Mucosa of descending colon (tissue), 3 donors: ENCODE measurements at regions not wholly inside any gene's neighbourhood (a gene's known extent, or its start where the extent isn't known, plus 50 kb on each side); places are given as distances from the start of the nearest gene placed in this dataset.

Source experiments
- ATAC-seq: fragments of 200-7000 bp; cut with Tn5 transposase; one replicate; pipeline ENCODE4 v1.9.1; 2020; ENCODE audit warnings: mild to moderate bottlenecking, moderate library complexity
- DNase-seq, 3 donors: peaks; one replicate each; pipeline ENCODE4 v3.0.0-alpha.2; 2020
- H3K36me3 ChIP-seq: fragments of 200-600 bp; one replicate; pipeline ENCODE4 v1.8.0; 2021; ENCODE audit warnings: low read depth, mild to moderate bottlenecking
- H3K4me1 ChIP-seq: fragments of 200-600 bp; one replicate; pipeline ENCODE4 v1.8.0; 2021; ENCODE audit warnings: low read depth, mild to moderate bottlenecking
- H3K4me3 ChIP-seq: fragments of 200-600 bp; one replicate; pipeline ENCODE4 v1.8.0; 2021; ENCODE audit warnings: mild to moderate bottlenecking
- H3K9me3 ChIP-seq: fragments of 200-600 bp; one replicate; pipeline ENCODE4 v1.8.0; 2021; ENCODE audit warnings: mild to moderate bottlenecking
- intact Hi-C, 2 donors: fragments of 100-400 bp; cut with DNase I in 1 of 2; cut with micrococcal nuclease in 1 of 2; formaldehyde crosslinking; loops; one replicate each; pipeline versions ENCODE4 v1.11.0 to v1.11.1; 2022; cut with DNase I, micrococcal nuclease
- TF ChIP-seq, protein P1 (sequence below): fragments of 200-600 bp; IDR thresholded peaks from one replicate; pipeline ENCODE4 v1.8.0; 2022; ENCODE audit warnings: antibody characterized with exemption, mild to moderate bottlenecking
- donor health status: DM: no; HTN: no; CAD: no; lungs with moderate emphysema.
- donor health status: DM: no; HTN: no; CAD: no.
- donor health status: DM: no; HTN: yes; CAD: no.

DNA sequence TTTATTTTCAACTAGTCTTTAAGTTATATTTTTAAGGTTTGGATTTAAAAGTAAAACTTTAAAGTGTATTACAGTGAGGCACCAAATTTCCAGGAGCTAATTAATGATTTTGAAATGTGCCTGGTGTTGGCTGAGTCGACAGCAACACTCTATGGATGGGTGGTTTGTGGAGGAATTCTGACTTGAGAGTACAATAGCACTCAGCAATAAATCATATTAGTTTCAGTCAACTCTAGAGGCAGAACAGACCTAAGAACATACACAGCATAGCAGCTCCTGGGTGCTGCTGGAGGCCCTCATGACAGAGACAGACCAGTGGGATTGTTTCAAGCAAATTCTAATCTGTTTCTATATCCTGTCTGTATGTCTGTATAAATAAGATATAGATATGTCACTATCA is 673.4 kb downstream of the TRIML1 start:
- Histone ChIP-seq H3K4me3 (no peak overlapping the region), H3K36me3 (no peaks in the 10 kb centered on the region), H3K9me3 (peaks cover 14% of the 10 kb centered on the region), H3K4me1 (no peaks in the 10 kb centered on the region)
- DNase-seq (no peak), ATAC-seq (no peak)
- TF ChIP-seq, protein P1, sequence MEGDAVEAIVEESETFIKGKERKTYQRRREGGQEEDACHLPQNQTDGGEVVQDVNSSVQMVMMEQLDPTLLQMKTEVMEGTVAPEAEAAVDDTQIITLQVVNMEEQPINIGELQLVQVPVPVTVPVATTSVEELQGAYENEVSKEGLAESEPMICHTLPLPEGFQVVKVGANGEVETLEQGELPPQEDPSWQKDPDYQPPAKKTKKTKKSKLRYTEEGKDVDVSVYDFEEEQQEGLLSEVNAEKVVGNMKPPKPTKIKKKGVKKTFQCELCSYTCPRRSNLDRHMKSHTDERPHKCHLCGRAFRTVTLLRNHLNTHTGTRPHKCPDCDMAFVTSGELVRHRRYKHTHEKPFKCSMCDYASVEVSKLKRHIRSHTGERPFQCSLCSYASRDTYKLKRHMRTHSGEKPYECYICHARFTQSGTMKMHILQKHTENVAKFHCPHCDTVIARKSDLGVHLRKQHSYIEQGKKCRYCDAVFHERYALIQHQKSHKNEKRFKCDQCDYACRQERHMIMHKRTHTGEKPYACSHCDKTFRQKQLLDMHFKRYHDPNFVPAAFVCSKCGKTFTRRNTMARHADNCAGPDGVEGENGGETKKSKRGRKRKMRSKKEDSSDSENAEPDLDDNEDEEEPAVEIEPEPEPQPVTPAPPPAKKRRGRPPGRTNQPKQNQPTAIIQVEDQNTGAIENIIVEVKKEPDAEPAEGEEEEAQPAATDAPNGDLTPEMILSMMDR: no peak
- intact Hi-C loops: no loop called here

DNA sequence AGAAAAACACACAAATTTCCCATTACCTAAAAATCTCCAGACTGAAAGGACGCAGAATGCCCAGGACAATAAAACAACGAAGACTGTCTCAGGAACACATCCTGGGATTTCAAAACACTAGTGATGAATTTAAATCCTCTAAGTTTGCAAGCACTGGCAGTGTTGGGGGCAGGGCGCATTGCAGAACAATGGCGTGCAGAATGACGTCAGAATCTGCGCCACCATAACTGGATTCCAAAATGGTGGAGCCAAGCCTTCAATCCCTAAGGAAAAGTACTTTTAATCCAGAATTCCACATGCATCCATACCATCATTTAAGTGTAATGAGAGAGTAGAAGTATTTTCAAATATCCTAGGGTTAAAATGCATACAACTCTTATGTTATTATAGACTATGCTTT is 679.1 kb downstream of the TRIML1 start:
- Histone ChIP-seq H3K36me3 (no peaks in the 10 kb centered on the region), H3K4me3 (no peak overlapping the region), H3K9me3 (peaks cover 25% of the 10 kb centered on the region), H3K4me1 (no peaks in the 10 kb centered on the region)
- ATAC-seq (no peak), DNase-seq (no peak)
- TF ChIP-seq, protein P1: no peak
- intact Hi-C loops: no loop called here

DNA sequence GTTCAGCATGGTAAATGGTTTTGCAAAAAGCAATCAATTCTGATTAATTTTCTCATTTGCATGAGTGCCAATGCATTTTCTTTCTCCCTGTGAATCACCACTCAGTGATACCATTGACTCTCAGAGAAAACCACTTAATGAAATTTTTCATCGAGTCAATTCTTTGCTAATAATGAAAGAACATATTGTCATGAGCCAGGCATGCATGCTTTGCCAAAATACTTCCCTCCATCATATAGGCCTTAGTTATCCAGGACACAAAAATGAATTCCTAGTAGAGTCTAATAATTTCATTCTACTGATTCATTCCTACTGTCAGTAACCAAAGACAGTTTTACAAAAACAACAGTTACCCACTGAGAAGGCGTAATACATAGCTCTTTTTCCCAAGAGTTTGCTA is 680.0 kb downstream of the TRIML1 start:
- DNase-seq: no peak
- H3K4me3 ChIP-seq: no peak overlapping the region
- no peak for ATAC-seq
- TF ChIP-seq, protein P1: no peak
- peaks cover 21% of the 10 kb centered on the region for H3K9me3 ChIP-seq
- H3K4me1 ChIP-seq: no peaks in the 10 kb centered on the region
- intact Hi-C loops: no loop called here
- no peaks in the 10 kb centered on the region for H3K36me3 ChIP-seq

DNA sequence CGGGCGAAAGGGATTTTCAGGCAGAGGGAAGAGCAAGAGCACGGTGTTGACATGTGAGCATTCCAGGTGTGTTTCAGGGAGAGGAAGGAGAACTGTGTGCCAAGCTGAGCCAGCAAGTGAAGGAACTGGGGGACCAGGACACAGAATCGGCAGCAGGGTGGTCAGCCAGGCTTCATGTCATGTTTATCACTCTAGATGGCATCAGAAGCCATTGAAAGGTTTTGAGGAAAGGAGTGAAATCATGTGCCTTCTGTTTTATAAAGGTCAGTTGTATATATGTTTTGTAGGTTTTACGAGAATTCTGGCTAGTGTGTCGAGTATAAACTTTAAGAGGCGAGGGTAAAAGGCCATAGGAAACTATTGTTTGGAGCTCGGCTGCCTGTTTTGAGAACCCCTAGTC is 682.3 kb downstream of the TRIML1 start:
- H3K36me3 ChIP-seq: no peaks in the 10 kb centered on the region
- intact Hi-C loops: no loop called here
- TF ChIP-seq, protein P1: no peak
- no peaks in the 10 kb centered on the region for H3K4me1 ChIP-seq
- no peak overlapping the region for H3K4me3 ChIP-seq
- DNase-seq: no peak
- H3K9me3 ChIP-seq: peaks cover 17% of the 10 kb centered on the region
- no peak for ATAC-seq

DNA sequence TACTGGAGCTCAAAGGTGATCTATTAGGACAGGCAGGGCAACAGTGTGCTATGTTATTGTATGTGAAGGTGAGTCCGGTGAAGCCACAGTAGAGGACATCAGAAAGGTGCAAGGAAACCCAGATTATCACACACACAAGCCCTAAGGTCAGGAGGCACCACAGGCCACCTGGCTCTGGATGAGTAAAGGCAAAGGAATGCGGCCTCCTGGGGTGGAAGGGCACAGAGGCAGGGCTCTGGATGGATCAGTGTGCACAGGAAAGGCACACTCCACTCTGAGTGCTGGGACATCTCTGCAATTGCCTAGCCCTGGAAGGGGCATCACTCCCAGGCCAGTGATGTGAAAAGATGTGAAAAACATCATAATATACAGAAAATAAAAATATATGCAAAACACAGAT is 683.5 kb downstream of the TRIML1 start:
- Histone ChIP-seq H3K36me3 (no peaks in the 10 kb centered on the region), H3K4me1 (no peaks in the 10 kb centered on the region), H3K9me3 (peaks cover 13% of the 10 kb centered on the region), H3K4me3 (no peak overlapping the region)
- intact Hi-C loops: no loop called here
- TF ChIP-seq, protein P1: no peak
- ATAC-seq (no peak), DNase-seq (no peak)

DNA sequence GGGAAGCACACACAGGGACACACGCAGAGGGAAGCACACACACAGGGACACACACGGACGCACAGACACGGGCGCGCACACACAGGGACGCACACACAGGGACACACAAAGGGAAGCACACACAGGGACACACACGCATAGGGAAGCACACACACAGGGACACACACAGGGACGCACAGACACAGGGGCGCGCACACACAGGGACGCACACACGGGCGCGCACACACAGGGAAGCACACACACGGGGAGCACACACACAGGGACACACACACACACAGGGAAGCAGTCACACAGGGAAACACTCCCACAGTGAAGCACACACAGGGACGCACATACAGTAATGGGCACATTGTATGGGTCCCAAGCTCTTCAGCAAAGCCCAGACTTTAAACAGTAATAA is 685.3 kb downstream of the TRIML1 start:
- H3K36me3 ChIP-seq: no peaks in the 10 kb centered on the region
- H3K4me1 ChIP-seq: no peaks in the 10 kb centered on the region
- TF ChIP-seq, protein P1: no peak
- ATAC-seq: peak; percentile 11
- intact Hi-C loops: no loop called here
- peaks cover 16% of the 10 kb centered on the region for H3K9me3 ChIP-seq
- DNase-seq: no peak
- no peak overlapping the region for H3K4me3 ChIP-seq
